HEK293 (cell line): ENCODE measurements at regions not wholly inside any gene's neighbourhood (a gene's known extent, or its start where the extent isn't known, plus 50 kb on each side); places are given as distances from the start of the nearest gene placed in this dataset.

ENCODE experiments used
- CTCF ChIP-seq: fragments of 450-650 bp; formaldehyde crosslinking; IDR thresholded peaks from 2 replicates; pipeline ENCODE4 v1.5.1; 2016; ENCODE audit warnings: missing biosample characterization, missing genetic modification characterization
- INSM2 ChIP-seq: fragments of 450-650 bp; formaldehyde crosslinking; IDR thresholded peaks from 2 replicates; pipeline ENCODE4 v1.5.1; 2016; ENCODE audit warnings: missing biosample characterization, missing genetic modification characterization
- SETDB1 ChIP-seq: IDR thresholded peaks from one replicate; pipeline ENCODE4 v1.6.1; 2017; ENCODE audit warnings: mild to moderate bottlenecking, low read length, moderate library complexity, mixed read lengths; ENCODE audit not compliant: insufficient read length
- ZNF146 ChIP-seq: fragments of 450-650 bp; formaldehyde crosslinking; IDR thresholded peaks from 2 replicates; pipeline ENCODE4 v1.5.1; 2016; ENCODE audit warnings: missing biosample characterization, missing genetic modification characterization
- ZNF211 ChIP-seq: fragments of 450-650 bp; formaldehyde crosslinking; IDR thresholded peaks from 2 replicates; pipeline ENCODE4 v1.5.1; 2016; ENCODE audit warnings: low read depth, missing biosample characterization, missing genetic modification characterization
- ZNF692 ChIP-seq: fragments of 450-650 bp; formaldehyde crosslinking; IDR thresholded peaks from 2 replicates; pipeline ENCODE4 v1.5.1; 2016; ENCODE audit warnings: missing biosample characterization, missing genetic modification characterization
- ZNF785 ChIP-seq: fragments of 450-650 bp; formaldehyde crosslinking; IDR thresholded peaks from 2 replicates; pipeline ENCODE4 v1.5.1; 2016; ENCODE audit warnings: missing biosample characterization, missing genetic modification characterization

- TF ChIP-seq SETDB1 = no peak
- TF ChIP-seq ZNF785 (tag by site-specific recombination) = no peak
- TF ChIP-seq CTCF (tag by site-specific recombination) = no peak
- no peak for TF ChIP-seq ZNF146
- TF ChIP-seq ZNF692 (tag by site-specific recombination) = no peak
- TF ChIP-seq INSM2 (tag by site-specific recombination) = no peak
- TF ChIP-seq ZNF211 (tag by site-specific recombination) = no peak
These were observed 211.0 kb downstream of the SEC61B start for GRCh38 chr9:99433095-99433494.
